VCaP (cell line): ENCODE measurements at regions not wholly inside any gene's neighbourhood (a gene's known extent, or its start where the extent isn't known, plus 50 kb on each side); places are given as distances from the start of the nearest gene placed in this dataset.
"Not testable (repeated sequence)": the region's sequence is repeated elsewhere in the genome, so short reads cannot be mapped to it uniquely, and the experiment has no call there.

Source experiments
- H3K27ac ChIP-seq: fragments of 450-650 bp; 2 replicates; pipeline ENCODE4 v1.5.1; 2017
- CTCF ChIP-seq: fragments of 450-650 bp; conservative IDR thresholded peaks from 2 replicates; pipeline ENCODE4 v1.5.1; 2017; ENCODE audit warnings: mild to moderate bottlenecking, moderate library complexity

- no peak overlapping the region for H3K27ac ChIP-seq
- no peak for TF ChIP-seq CTCF
Observed at GRCh38 chr12:59345406-59345805, 250.4 kb upstream of the SLC16A7 start.

GRCh38 chr12:59344224-59344623 is 251.6 kb upstream of the SLC16A7 start:
- TF ChIP-seq CTCF = no peak
- H3K27ac ChIP-seq = no peak overlapping the region

- no peak overlapping the region for H3K27ac ChIP-seq
- no peak for TF ChIP-seq CTCF
Observed at GRCh38 chr12:59329462-59329861, 266.4 kb upstream of the SLC16A7 start.

- not testable (repeated sequence) for H3K27ac ChIP-seq
Observed at GRCh38 chr12:59328395-59329075, 267.3 kb upstream of the SLC16A7 start.

- not testable (repeated sequence) for H3K27ac ChIP-seq
Observed at GRCh38 chr12:59326457-59326856, 269.4 kb upstream of the SLC16A7 start.

GRCh38 chr12:59322473-59322872 is 273.4 kb upstream of the SLC16A7 start:
- no peak for TF ChIP-seq CTCF
- H3K27ac ChIP-seq = no peak overlapping the region

- H3K27ac ChIP-seq = no peak overlapping the region
- TF ChIP-seq CTCF = no peak
Observed at GRCh38 chr12:59321278-59321677, 274.6 kb upstream of the SLC16A7 start.

GRCh38 chr12:59320112-59320511 is 275.7 kb upstream of the SLC16A7 start:
- TF ChIP-seq CTCF = no peak

GRCh38 chr12:59318940-59319339 is 276.9 kb upstream of the SLC16A7 start:
- H3K27ac ChIP-seq = no peak overlapping the region
- TF ChIP-seq CTCF = no peak

More at GRCh38 chr12:59320112-59320511, 275.7 kb upstream of the SLC16A7 start:
- H3K27ac ChIP-seq = no peak overlapping the region
